H1 (cell line): ENCODE measurements at regions not wholly inside any gene's neighbourhood (a gene's known extent, or its start where the extent isn't known, plus 50 kb on each side); places are given as distances from the start of the nearest gene placed in this dataset.

ENCODE experiments used
- CBX5 ChIP-seq: fragments of 300-800, 300-1000 bp; sonication (generic); IDR thresholded peaks from 2 replicates; pipeline ENCODE4 v1.7.1; 2016; ENCODE audit warnings: antibody characterized with exemption, low read length, low read depth
- CREB1 ChIP-seq: IDR thresholded peaks from 2 replicates; pipeline ENCODE4 v1.6.1; 2012; ENCODE audit warnings: inconsistent platforms
- GTF2F1 ChIP-seq: IDR thresholded peaks from 2 replicates; pipeline ENCODE4 v1.6.1; 2012; ENCODE audit warnings: low read depth, low read length, improper control_type of control experiment, borderline replicate concordance
- HDAC2 ChIP-seq, 2 experiments: fragments of 300-600 bp in 1 of 2; sonication (generic) in 1 of 2; IDR thresholded peaks; 2 replicates each; pipeline ENCODE4 v1.6.1; 2011 to 2012; ENCODE audit warnings: low read depth in 2 of 2, low read length in 2 of 2, mild to moderate bottlenecking in 2 of 2, moderate library complexity in 2 of 2, borderline replicate concordance in 1 of 2, inconsistent platforms in 1 of 2
- MAFK ChIP-seq: IDR thresholded peaks from 2 replicates; pipeline ENCODE4 v1.6.1; 2012; ENCODE audit warnings: low read depth, mild to moderate bottlenecking, improper control_type of control experiment, low read length
- NRF1 ChIP-seq: IDR thresholded peaks from 2 replicates; pipeline ENCODE4 v1.6.1; 2011; ENCODE audit warnings: mild to moderate bottlenecking, low read depth, low read length, improper control_type of control experiment
- RAD21 ChIP-seq, 2 experiments: IDR thresholded peaks in 1 of 2; conservative IDR thresholded peaks in 1 of 2; 2 replicates each; pipeline ENCODE4 v1.6.1; 2011; ENCODE audit warnings: low read depth in 2 of 2, low read length in 2 of 2, improper control_type of control experiment in 1 of 2, inconsistent platforms in 1 of 2, mild to moderate bottlenecking in 1 of 2, moderate library complexity in 1 of 2
- RNF2 ChIP-seq: fragments of 200-900, 300-1000 bp; sonication (generic); IDR thresholded peaks from 2 replicates; pipeline ENCODE4 v1.7.1; 2016; ENCODE audit warnings: borderline replicate concordance, low read depth, mild to moderate bottlenecking, antibody characterized with exemption, low read length; ENCODE audit not compliant: poor library complexity, severe bottlenecking; ENCODE audit errors: missing control alignments
- SAP30 ChIP-seq: fragments of 300-600 bp; sonication (generic); IDR thresholded peaks from 2 replicates; pipeline ENCODE4 v1.7.1; 2012; ENCODE audit warnings: low read length, moderate library complexity, mild to moderate bottlenecking, inconsistent platforms; ENCODE audit not compliant: insufficient read depth, insufficient replicate concordance
- TCF12 ChIP-seq: IDR thresholded peaks from 2 replicates; pipeline ENCODE4 v1.6.1; 2011; ENCODE audit warnings: low read depth, mild to moderate bottlenecking, low read length
- TF ChIP-seq, protein P1 (sequence below): fragments of 300-600 bp; sonication (generic); IDR thresholded peaks from 2 replicates; pipeline ENCODE4 v1.7.1; 2012; ENCODE audit warnings: low read length, moderate library complexity, mild to moderate bottlenecking, inconsistent platforms; ENCODE audit not compliant: insufficient replicate concordance

DNA sequence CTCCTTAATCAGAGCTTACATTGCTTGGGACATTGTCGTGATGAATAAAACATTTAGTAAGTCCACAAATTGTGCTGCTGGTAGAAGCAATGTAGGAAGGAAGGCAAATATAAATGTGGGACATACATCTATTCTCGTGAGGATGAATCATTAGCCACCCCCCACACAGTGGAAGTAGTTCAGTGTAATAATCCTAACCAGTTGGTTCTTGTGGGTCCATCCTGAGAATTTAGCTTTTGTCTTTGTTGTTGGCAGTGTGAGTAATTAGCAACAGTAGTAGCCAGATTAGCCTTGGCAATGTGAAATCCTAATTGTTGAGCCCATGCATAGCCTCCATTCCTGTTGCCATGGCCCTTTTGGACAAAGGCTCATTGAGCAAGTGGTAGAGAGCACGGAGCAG is 532.1 kb downstream of the FBXO15 start (continued):
- TF ChIP-seq, protein P1, sequence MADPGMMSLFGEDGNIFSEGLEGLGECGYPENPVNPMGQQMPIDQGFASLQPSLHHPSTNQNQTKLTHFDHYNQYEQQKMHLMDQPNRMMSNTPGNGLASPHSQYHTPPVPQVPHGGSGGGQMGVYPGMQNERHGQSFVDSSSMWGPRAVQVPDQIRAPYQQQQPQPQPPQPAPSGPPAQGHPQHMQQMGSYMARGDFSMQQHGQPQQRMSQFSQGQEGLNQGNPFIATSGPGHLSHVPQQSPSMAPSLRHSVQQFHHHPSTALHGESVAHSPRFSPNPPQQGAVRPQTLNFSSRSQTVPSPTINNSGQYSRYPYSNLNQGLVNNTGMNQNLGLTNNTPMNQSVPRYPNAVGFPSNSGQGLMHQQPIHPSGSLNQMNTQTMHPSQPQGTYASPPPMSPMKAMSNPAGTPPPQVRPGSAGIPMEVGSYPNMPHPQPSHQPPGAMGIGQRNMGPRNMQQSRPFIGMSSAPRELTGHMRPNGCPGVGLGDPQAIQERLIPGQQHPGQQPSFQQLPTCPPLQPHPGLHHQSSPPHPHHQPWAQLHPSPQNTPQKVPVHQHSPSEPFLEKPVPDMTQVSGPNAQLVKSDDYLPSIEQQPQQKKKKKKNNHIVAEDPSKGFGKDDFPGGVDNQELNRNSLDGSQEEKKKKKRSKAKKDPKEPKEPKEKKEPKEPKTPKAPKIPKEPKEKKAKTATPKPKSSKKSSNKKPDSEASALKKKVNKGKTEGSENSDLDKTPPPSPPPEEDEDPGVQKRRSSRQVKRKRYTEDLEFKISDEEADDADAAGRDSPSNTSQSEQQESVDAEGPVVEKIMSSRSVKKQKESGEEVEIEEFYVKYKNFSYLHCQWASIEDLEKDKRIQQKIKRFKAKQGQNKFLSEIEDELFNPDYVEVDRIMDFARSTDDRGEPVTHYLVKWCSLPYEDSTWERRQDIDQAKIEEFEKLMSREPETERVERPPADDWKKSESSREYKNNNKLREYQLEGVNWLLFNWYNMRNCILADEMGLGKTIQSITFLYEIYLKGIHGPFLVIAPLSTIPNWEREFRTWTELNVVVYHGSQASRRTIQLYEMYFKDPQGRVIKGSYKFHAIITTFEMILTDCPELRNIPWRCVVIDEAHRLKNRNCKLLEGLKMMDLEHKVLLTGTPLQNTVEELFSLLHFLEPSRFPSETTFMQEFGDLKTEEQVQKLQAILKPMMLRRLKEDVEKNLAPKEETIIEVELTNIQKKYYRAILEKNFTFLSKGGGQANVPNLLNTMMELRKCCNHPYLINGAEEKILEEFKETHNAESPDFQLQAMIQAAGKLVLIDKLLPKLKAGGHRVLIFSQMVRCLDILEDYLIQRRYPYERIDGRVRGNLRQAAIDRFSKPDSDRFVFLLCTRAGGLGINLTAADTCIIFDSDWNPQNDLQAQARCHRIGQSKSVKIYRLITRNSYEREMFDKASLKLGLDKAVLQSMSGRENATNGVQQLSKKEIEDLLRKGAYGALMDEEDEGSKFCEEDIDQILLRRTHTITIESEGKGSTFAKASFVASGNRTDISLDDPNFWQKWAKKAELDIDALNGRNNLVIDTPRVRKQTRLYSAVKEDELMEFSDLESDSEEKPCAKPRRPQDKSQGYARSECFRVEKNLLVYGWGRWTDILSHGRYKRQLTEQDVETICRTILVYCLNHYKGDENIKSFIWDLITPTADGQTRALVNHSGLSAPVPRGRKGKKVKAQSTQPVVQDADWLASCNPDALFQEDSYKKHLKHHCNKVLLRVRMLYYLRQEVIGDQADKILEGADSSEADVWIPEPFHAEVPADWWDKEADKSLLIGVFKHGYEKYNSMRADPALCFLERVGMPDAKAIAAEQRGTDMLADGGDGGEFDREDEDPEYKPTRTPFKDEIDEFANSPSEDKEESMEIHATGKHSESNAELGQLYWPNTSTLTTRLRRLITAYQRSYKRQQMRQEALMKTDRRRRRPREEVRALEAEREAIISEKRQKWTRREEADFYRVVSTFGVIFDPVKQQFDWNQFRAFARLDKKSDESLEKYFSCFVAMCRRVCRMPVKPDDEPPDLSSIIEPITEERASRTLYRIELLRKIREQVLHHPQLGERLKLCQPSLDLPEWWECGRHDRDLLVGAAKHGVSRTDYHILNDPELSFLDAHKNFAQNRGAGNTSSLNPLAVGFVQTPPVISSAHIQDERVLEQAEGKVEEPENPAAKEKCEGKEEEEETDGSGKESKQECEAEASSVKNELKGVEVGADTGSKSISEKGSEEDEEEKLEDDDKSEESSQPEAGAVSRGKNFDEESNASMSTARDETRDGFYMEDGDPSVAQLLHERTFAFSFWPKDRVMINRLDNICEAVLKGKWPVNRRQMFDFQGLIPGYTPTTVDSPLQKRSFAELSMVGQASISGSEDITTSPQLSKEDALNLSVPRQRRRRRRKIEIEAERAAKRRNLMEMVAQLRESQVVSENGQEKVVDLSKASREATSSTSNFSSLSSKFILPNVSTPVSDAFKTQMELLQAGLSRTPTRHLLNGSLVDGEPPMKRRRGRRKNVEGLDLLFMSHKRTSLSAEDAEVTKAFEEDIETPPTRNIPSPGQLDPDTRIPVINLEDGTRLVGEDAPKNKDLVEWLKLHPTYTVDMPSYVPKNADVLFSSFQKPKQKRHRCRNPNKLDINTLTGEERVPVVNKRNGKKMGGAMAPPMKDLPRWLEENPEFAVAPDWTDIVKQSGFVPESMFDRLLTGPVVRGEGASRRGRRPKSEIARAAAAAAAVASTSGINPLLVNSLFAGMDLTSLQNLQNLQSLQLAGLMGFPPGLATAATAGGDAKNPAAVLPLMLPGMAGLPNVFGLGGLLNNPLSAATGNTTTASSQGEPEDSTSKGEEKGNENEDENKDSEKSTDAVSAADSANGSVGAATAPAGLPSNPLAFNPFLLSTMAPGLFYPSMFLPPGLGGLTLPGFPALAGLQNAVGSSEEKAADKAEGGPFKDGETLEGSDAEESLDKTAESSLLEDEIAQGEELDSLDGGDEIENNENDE: no peak
- TF ChIP-seq GTF2F1 (no peak), RAD21 (IDR thresholded peaks at IDR 0.05 in 1 of 2, conservative IDR thresholded peaks at IDR 0.05 in 1 of 2; ENCODE audit: low read depth in 2 of 2, low read length in 2 of 2) (no peak), MAFK (no peak), HDAC2 (IDR thresholded peaks at IDR 0.05; ENCODE audit: borderline replicate concordance in 1 of 2, low read depth in 2 of 2, low read length in 2 of 2) (no peak), CBX5 (no peak), TCF12 (no peak), SAP30 (no peak), NRF1 (no peak), CREB1 (no peak), RNF2 (no peak)
